Keratinocyte (primary cell): ENCODE measurements at regions not wholly inside any gene's neighbourhood (a gene's known extent, or its start where the extent isn't known, plus 50 kb on each side); places are given as distances from the start of the nearest gene placed in this dataset.

ENCODE experiments used
- EZH2 ChIP-seq: IDR thresholded peaks from one replicate; pipeline ENCODE4 v1.6.1; 2012; ENCODE audit warnings: inconsistent platforms, mild to moderate bottlenecking, low read length, moderate library complexity
- TF ChIP-seq, protein P1 (sequence below), 3 experiments: IDR thresholded peaks in 1 of 3; conservative IDR thresholded peaks in 1 of 3; optimal IDR thresholded peaks in 1 of 3; 2 replicates in 2 of 3; 3 replicates in 1 of 3; pipeline versions ENCODE3 to v1.5.1; 2011; ENCODE audit warnings: low read length in 3 of 3, mild to moderate bottlenecking in 3 of 3, moderate library complexity in 2 of 3, control low read depth in 1 of 3, inconsistent platforms in 1 of 3; ENCODE audit not compliant: insufficient read depth in 2 of 3; ENCODE audit errors: extremely low read depth in 1 of 3

DNA sequence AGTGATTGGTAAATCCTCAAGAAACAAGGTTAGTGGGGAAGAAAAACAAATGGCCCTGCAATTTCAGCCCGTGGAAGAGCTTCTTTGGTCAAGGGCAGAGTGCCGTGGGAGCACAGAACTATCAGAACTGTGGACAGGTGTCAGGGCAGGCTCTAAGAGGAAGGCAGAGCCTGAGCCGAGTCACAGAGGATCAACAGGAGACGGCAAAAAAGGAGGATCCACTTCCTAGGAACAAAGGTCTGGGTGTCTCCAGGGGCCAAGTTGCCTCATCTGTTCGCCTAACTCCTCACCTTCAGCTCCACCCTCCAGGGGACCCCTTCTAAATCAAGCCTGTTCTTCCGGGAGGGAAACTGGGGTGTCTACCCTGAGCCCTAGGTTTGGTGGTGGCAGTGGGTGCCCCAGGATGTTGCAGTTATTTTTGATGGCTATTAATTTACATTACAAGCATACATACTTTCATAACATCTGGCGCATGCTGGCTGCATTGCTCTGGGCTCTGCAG, 88.0 kb downstream of the FEM1C start:
- TF ChIP-seq, protein P1, sequence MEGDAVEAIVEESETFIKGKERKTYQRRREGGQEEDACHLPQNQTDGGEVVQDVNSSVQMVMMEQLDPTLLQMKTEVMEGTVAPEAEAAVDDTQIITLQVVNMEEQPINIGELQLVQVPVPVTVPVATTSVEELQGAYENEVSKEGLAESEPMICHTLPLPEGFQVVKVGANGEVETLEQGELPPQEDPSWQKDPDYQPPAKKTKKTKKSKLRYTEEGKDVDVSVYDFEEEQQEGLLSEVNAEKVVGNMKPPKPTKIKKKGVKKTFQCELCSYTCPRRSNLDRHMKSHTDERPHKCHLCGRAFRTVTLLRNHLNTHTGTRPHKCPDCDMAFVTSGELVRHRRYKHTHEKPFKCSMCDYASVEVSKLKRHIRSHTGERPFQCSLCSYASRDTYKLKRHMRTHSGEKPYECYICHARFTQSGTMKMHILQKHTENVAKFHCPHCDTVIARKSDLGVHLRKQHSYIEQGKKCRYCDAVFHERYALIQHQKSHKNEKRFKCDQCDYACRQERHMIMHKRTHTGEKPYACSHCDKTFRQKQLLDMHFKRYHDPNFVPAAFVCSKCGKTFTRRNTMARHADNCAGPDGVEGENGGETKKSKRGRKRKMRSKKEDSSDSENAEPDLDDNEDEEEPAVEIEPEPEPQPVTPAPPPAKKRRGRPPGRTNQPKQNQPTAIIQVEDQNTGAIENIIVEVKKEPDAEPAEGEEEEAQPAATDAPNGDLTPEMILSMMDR (optimal IDR thresholded peaks at IDR 0.05 in 1 of 3, IDR thresholded peaks at IDR 0.05 in 1 of 3, conservative IDR thresholded peaks at IDR 0.05 in 1 of 3; ENCODE audit: extremely low read depth in 1 of 3, insufficient read depth in 2 of 3, low read length in 3 of 3), result no peak
- no peak for TF ChIP-seq EZH2
